ENCODE measurements at regions not wholly inside any gene's neighbourhood (a gene's known extent, or its start where the extent isn't known, plus 50 kb on each side); places are given as distances from the start of the nearest gene placed in this dataset.
"Not testable (repeated sequence)": the region's sequence is repeated elsewhere in the genome, so short reads cannot be mapped to it uniquely, and the experiment has no call there.

GRCh38 chr3:94406595-94406994, 343.7 kb downstream of the NSUN3 start:
- DNase-seq (ENCODE audit: low read depth, low spot score): no peak

- not testable (repeated sequence) for DNase-seq (ENCODE audit: low read depth, low spot score)
These were observed 350.1 kb downstream of the NSUN3 start for GRCh38 chr3:94412936-94413335.

- DNase-seq (ENCODE audit: low read depth, low spot score): no peak
These were observed 350.7 kb downstream of the NSUN3 start for GRCh38 chr3:94413336-94414108.

- DNase-seq (ENCODE audit: low read depth, low spot score): no peak
These were observed 351.6 kb downstream of the NSUN3 start for GRCh38 chr3:94414418-94414817.

- DNase-seq (ENCODE audit: low read depth, low spot score): no peak
These were observed 353.9 kb downstream of the NSUN3 start for GRCh38 chr3:94416768-94417167.

GRCh38 chr3:94417963-94418455, 355.1 kb downstream of the NSUN3 start:
- no peak for DNase-seq (ENCODE audit: low read depth, low spot score)

- no peak for DNase-seq (ENCODE audit: low read depth, low spot score)
These were observed 358.1 kb downstream of the NSUN3 start for GRCh38 chr3:94420931-94421330.

GRCh38 chr3:94423578-94423977, 360.7 kb downstream of the NSUN3 start:
- no peak for DNase-seq (ENCODE audit: low read depth, low spot score)

GRCh38 chr3:94429517-94429916, 366.7 kb downstream of the NSUN3 start:
- DNase-seq (ENCODE audit: low read depth, low spot score): no peak

GRCh38 chr3:94431876-94432570, 369.2 kb downstream of the NSUN3 start:
- no peak for DNase-seq (ENCODE audit: low read depth, low spot score)

GRCh38 chr3:94433811-94434210, 370.9 kb downstream of the NSUN3 start:
- no peak for DNase-seq (ENCODE audit: low read depth, low spot score)

GRCh38 chr3:94440767-94441493, 378.1 kb downstream of the NSUN3 start:
- no peak for DNase-seq (ENCODE audit: low read depth, low spot score)

GRCh38 chr3:94441494-94441847, 378.6 kb downstream of the NSUN3 start:
- DNase-seq (ENCODE audit: low read depth, low spot score): no peak

GRCh38 chr3:94453864-94454263, 391.0 kb downstream of the NSUN3 start:
- no peak for DNase-seq (ENCODE audit: low read depth, low spot score)

GRCh38 chr3:94459167-94459566, 396.3 kb downstream of the NSUN3 start:
- DNase-seq (ENCODE audit: low read depth, low spot score): no peak

- no peak for DNase-seq (ENCODE audit: low read depth, low spot score)
These were observed 398.1 kb downstream of the NSUN3 start for GRCh38 chr3:94460931-94461330.

- DNase-seq (ENCODE audit: low read depth, low spot score): no peak
These were observed 400.1 kb downstream of the NSUN3 start for GRCh38 chr3:94462931-94463330.

- DNase-seq (ENCODE audit: low read depth, low spot score): no peak
These were observed 409.6 kb downstream of the NSUN3 start for GRCh38 chr3:94472511-94472910.

GRCh38 chr3:94481226-94481898, 418.5 kb downstream of the NSUN3 start:
- no peak for DNase-seq (ENCODE audit: low read depth, low spot score)

GRCh38 chr3:94482686-94483085, 419.8 kb downstream of the NSUN3 start:
- DNase-seq (ENCODE audit: low read depth, low spot score): no peak

- DNase-seq (ENCODE audit: low read depth, low spot score): no peak
These were observed 420.5 kb downstream of the NSUN3 start for GRCh38 chr3:94483403-94483802.

GRCh38 chr3:94494992-94495391, 432.1 kb downstream of the NSUN3 start:
- DNase-seq (ENCODE audit: low read depth, low spot score): no peak
